ENCODE measurements at regions not wholly inside any gene's neighbourhood (a gene's known extent, or its start where the extent isn't known, plus 50 kb on each side); places are given as distances from the start of the nearest gene placed in this dataset.

- ChIA-PET POLR2A (no interaction called here), CTCF (no interaction called here)
- no peak for TF ChIP-seq CTCF (IDR thresholded peaks at IDR 0.05; ENCODE audit: insufficient read depth, low read length, missing control alignments)
- no peak overlapping the region for H3K4me3 ChIP-seq (ENCODE audit: low read depth, low read length)
- DNase-seq (ENCODE audit: low read depth, low spot score), result no peak
Measured at GRCh38 chr11:112506852-112507251, 246.2 kb upstream of the PLET1 start.

- CTCF ChIA-PET, result no interaction called here
- no peak for DNase-seq (ENCODE audit: low read depth, low spot score)
- POLR2A ChIA-PET, result no interaction called here
- TF ChIP-seq CTCF (IDR thresholded peaks at IDR 0.05; ENCODE audit: insufficient read depth, low read length, missing control alignments), result no peak
- H3K4me3 ChIP-seq (ENCODE audit: low read depth, low read length), result no peak overlapping the region
Measured at GRCh38 chr11:112507281-112507680, 246.6 kb upstream of the PLET1 start.

- DNase-seq (ENCODE audit: low read depth, low spot score), result no peak
- POLR2A ChIA-PET, result no interaction called here
- CTCF ChIA-PET, result no interaction called here
- no peak for TF ChIP-seq CTCF (IDR thresholded peaks at IDR 0.05; ENCODE audit: insufficient read depth, low read length, missing control alignments)
- H3K4me3 ChIP-seq (ENCODE audit: low read depth, low read length), result no peak overlapping the region
Measured at GRCh38 chr11:112508750-112509149, 248.1 kb upstream of the PLET1 start.

- TF ChIP-seq CTCF (IDR thresholded peaks at IDR 0.05; ENCODE audit: insufficient read depth, low read length, missing control alignments), result no peak
- ChIA-PET CTCF (no interaction called here), POLR2A (no interaction called here)
- H3K4me3 ChIP-seq (ENCODE audit: low read depth, low read length), result no peak overlapping the region
- no peak for DNase-seq (ENCODE audit: low read depth, low spot score)
Measured at GRCh38 chr11:112509300-112509699, 248.6 kb upstream of the PLET1 start.

- no peak for DNase-seq (ENCODE audit: low read depth, low spot score)
- H3K4me3 ChIP-seq (ENCODE audit: low read depth, low read length), result no peak overlapping the region
- ChIA-PET POLR2A (no interaction called here), CTCF (interaction anchor here (1.2 kb wide), 1 partner anchor 290 kb away, joined by 3 read pairs; no protein-coding TSS in a partner anchor)
- TF ChIP-seq CTCF (IDR thresholded peaks at IDR 0.05; ENCODE audit: insufficient read depth, low read length, missing control alignments), result no peak
Measured at GRCh38 chr11:112511271-112511670, 250.6 kb upstream of the PLET1 start.

GRCh38 chr11:112511911-112512310 lies 251.3 kb upstream of the PLET1 start:
- no peak for DNase-seq (ENCODE audit: low read depth, low spot score)
- no peak for TF ChIP-seq CTCF (IDR thresholded peaks at IDR 0.05; ENCODE audit: insufficient read depth, low read length, missing control alignments)
- CTCF ChIA-PET, result interaction anchor here (1.2 kb wide), 1 partner anchor 290 kb away, joined by 3 read pairs; no protein-coding TSS in a partner anchor
- H3K4me3 ChIP-seq (ENCODE audit: low read depth, low read length), result no peak overlapping the region
- POLR2A ChIA-PET, result no interaction called here
